ENCODE measurements at regions not wholly inside any gene's neighbourhood (a gene's known extent, or its start where the extent isn't known, plus 50 kb on each side); places are given as distances from the start of the nearest gene placed in this dataset.

DNA sequence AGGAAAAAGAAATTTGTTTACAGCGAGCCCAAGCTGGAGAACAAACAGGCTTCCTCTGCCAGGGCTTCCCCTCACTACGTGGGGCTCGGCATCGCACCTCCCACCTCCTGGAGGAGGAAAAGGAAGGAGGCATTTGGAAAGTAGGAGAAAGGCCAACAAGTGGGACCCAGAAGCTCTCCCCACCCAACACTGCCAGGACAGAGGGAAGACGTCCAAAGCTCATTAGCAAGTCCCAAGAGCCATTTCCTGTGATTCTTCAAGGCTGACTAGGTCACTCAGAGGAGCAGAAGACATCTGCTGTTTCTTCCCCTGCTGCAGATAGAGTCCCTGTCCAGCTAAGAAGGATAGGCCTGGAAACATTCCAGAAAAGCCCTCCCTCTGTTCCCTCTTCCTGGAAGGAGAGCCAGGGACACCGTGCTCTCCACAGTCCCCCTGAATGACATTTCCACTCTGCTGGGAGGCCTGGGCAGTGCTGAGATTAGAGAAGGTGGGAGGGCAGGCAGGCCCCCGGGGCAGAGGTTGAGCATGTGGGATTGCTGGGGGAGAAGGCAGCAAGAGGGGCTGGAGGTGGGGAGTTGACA is 57.0 kb upstream of the NEURL1B start:
- no peaks in the 10 kb centered on the region for H4K20me1 ChIP-seq (ENCODE audit: insufficient read depth, low read length)
- no peak overlapping the region for H3K9ac ChIP-seq (ENCODE audit: low read length)
- H3K36me3 ChIP-seq (replicated peaks; ENCODE audit: low read depth, low read length) = no peaks in the 10 kb centered on the region
- no peaks in the 10 kb centered on the region for H3K4me1 ChIP-seq (ENCODE audit: low read length)
- peaks cover 52% of the 10 kb centered on the region for H3K27me3 ChIP-seq (ENCODE audit: low read depth, low read length)
- H3K4me3 ChIP-seq (ENCODE audit: low read length) = no peak overlapping the region
- H3K27ac ChIP-seq (ENCODE audit: low read length) = no peak overlapping the region
- no peak overlapping the region for H3K4me2 ChIP-seq (ENCODE audit: low read length)
- H3K79me2 ChIP-seq (ENCODE audit: low read length) = no peaks in the 10 kb centered on the region
- no peaks in the 10 kb centered on the region for H3K9me3 ChIP-seq (ENCODE audit: insufficient read depth, low read length)
- H2AFZ ChIP-seq (ENCODE audit: low read depth, low read length) = no peak overlapping the region
- TF ChIP-seq EZH2phosphoT487 (IDR thresholded peaks at IDR 0.05; ENCODE audit: low read depth) = no peak
- TF ChIP-seq, protein P1, sequence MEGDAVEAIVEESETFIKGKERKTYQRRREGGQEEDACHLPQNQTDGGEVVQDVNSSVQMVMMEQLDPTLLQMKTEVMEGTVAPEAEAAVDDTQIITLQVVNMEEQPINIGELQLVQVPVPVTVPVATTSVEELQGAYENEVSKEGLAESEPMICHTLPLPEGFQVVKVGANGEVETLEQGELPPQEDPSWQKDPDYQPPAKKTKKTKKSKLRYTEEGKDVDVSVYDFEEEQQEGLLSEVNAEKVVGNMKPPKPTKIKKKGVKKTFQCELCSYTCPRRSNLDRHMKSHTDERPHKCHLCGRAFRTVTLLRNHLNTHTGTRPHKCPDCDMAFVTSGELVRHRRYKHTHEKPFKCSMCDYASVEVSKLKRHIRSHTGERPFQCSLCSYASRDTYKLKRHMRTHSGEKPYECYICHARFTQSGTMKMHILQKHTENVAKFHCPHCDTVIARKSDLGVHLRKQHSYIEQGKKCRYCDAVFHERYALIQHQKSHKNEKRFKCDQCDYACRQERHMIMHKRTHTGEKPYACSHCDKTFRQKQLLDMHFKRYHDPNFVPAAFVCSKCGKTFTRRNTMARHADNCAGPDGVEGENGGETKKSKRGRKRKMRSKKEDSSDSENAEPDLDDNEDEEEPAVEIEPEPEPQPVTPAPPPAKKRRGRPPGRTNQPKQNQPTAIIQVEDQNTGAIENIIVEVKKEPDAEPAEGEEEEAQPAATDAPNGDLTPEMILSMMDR (IDR thresholded peaks at IDR 0.05; ENCODE audit: low read depth, low read length) = no peak

DNA sequence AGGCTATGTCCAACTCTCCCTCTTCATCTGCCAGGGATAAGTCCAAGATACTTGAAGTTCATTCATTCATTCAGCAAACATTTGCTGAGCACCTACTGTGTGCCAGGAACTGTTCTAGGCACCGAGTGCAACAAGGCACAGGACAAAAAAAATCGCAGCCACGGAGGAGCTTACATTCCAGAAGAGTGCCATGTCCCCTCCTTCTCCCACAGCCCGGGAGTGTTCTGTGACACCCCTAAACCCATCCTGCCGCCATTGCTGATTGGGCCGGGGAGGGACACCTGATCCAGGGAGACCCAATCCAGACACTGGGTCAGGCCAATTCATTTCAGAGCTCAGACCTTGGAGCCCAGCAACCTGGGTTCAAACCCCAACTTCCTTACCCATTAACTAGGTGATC is 58.1 kb upstream of the NEURL1B start:
- Histone ChIP-seq H3K4me3 (ENCODE audit: low read length) (no peak overlapping the region), H4K20me1 (ENCODE audit: insufficient read depth, low read length) (no peaks in the 10 kb centered on the region), H3K27me3 (ENCODE audit: low read depth, low read length) (peaks cover 52% of the 10 kb centered on the region), H3K79me2 (ENCODE audit: low read length) (no peaks in the 10 kb centered on the region), H3K36me3 (replicated peaks; ENCODE audit: low read depth, low read length) (no peaks in the 10 kb centered on the region), H2AFZ (ENCODE audit: low read depth, low read length) (no peak overlapping the region), H3K27ac (ENCODE audit: low read length) (no peak overlapping the region), H3K4me1 (ENCODE audit: low read length) (no peaks in the 10 kb centered on the region), H3K9me3 (ENCODE audit: insufficient read depth, low read length) (no peaks in the 10 kb centered on the region), H3K4me2 (ENCODE audit: low read length) (no peak overlapping the region), H3K9ac (ENCODE audit: low read length) (no peak overlapping the region)
- TF ChIP-seq EZH2phosphoT487 (IDR thresholded peaks at IDR 0.05; ENCODE audit: low read depth) = no peak
- TF ChIP-seq, protein P1 (IDR thresholded peaks at IDR 0.05; ENCODE audit: low read depth, low read length) = no peak

DNA sequence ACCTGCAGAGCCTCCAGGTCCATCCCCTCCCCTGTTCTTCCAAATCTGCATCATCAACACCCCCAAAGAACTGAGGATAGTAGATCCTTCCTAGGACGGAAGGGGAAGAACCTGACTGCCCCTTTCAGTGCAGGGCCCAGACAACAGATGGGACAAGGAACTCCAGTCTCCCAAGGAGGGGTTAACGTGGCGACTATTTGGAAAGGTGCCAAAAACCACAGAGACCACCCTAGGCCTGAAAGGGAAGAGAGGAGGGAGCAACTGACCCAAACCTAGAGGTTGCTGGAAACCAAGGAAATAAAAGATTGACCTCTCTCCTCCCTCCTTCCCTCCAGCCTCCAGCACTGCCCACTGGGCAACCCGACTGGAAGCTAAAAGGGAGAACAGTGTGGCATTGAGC is 59.7 kb upstream of the NEURL1B start:
- Histone ChIP-seq H3K9me3 (ENCODE audit: insufficient read depth, low read length) (no peaks in the 10 kb centered on the region), H3K4me3 (ENCODE audit: low read length) (no peak overlapping the region), H3K27ac (ENCODE audit: low read length) (no peak overlapping the region), H3K9ac (ENCODE audit: low read length) (no peak overlapping the region), H3K27me3 (ENCODE audit: low read depth, low read length) (peaks cover 41% of the 10 kb centered on the region), H3K79me2 (ENCODE audit: low read length) (no peaks in the 10 kb centered on the region), H3K4me2 (ENCODE audit: low read length) (no peak overlapping the region), H2AFZ (ENCODE audit: low read depth, low read length) (no peak overlapping the region), H3K4me1 (ENCODE audit: low read length) (no peaks in the 10 kb centered on the region), H4K20me1 (ENCODE audit: insufficient read depth, low read length) (no peaks in the 10 kb centered on the region), H3K36me3 (replicated peaks; ENCODE audit: low read depth, low read length) (no peaks in the 10 kb centered on the region)
- TF ChIP-seq, protein P1 (IDR thresholded peaks at IDR 0.05; ENCODE audit: low read depth, low read length) = no peak
- TF ChIP-seq EZH2phosphoT487 (IDR thresholded peaks at IDR 0.05; ENCODE audit: low read depth) = no peak

DNA sequence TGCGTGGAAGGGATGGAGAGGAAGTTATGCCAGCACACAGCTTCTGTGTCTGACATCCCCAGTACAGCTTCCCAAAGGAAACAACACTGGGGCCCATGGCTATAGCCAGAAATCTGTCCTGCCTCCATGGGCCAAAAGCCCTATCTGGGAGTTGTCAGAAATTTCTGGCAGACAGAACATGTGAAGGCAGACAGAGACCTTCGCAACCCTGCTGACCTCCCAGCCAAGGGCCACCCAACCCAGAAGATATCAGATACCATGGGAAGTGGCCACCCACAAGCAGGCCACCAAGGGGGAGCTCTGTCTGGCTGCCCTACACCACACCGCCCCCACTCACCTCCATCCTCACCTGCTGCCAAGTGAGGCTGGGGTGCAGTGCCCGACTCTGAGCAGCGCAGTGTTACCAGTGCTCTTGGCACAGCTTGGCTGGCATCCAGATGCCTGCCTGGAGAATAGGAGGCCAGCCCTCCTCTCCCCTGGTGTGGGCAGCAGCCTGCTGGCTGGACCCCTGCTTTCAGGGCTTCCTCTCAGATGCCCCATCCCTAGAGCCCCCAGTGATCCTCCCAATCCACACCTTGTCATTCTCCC is 61.6 kb upstream of the NEURL1B start:
- Histone ChIP-seq H3K79me2 (ENCODE audit: low read length) (no peaks in the 10 kb centered on the region), H4K20me1 (ENCODE audit: insufficient read depth, low read length) (no peaks in the 10 kb centered on the region), H3K4me1 (ENCODE audit: low read length) (no peaks in the 10 kb centered on the region), H3K4me3 (ENCODE audit: low read length) (no peak overlapping the region), H2AFZ (ENCODE audit: low read depth, low read length) (no peak overlapping the region), H3K27ac (ENCODE audit: low read length) (no peak overlapping the region), H3K9me3 (ENCODE audit: insufficient read depth, low read length) (no peaks in the 10 kb centered on the region), H3K36me3 (replicated peaks; ENCODE audit: low read depth, low read length) (no peaks in the 10 kb centered on the region), H3K4me2 (ENCODE audit: low read length) (no peak overlapping the region), H3K9ac (ENCODE audit: low read length) (no peak overlapping the region), H3K27me3 (ENCODE audit: low read depth, low read length) (peaks cover 24% of the 10 kb centered on the region)
- TF ChIP-seq, protein P1 (IDR thresholded peaks at IDR 0.05; ENCODE audit: low read depth, low read length) = no peak
- no peak for TF ChIP-seq EZH2phosphoT487 (IDR thresholded peaks at IDR 0.05; ENCODE audit: low read depth)
